Testis (tissue), 2 donors: ENCODE measurements at regions not wholly inside any gene's neighbourhood (a gene's known extent, or its start where the extent isn't known, plus 50 kb on each side); places are given as distances from the start of the nearest gene placed in this dataset.

Experiments
- CTCF ChIP-seq, 3 experiments: fragments of 450-650 bp in 2 of 3; fragments of 200-600 bp in 1 of 3; sonication (generic) in 1 of 3; IDR thresholded peaks; one replicate each; pipeline ENCODE4 v1.5.1; 2016 to 2019; ENCODE audit warnings: antibody characterized with exemption in 3 of 3, mild to moderate bottlenecking in 2 of 3, moderate library complexity in 1 of 3
- POLR2A ChIP-seq: fragments of 450-650 bp; IDR thresholded peaks from one replicate; pipeline ENCODE4 v1.6.1; 2017; ENCODE audit warnings: antibody characterized with exemption, mild to moderate bottlenecking, moderate library complexity

DNA sequence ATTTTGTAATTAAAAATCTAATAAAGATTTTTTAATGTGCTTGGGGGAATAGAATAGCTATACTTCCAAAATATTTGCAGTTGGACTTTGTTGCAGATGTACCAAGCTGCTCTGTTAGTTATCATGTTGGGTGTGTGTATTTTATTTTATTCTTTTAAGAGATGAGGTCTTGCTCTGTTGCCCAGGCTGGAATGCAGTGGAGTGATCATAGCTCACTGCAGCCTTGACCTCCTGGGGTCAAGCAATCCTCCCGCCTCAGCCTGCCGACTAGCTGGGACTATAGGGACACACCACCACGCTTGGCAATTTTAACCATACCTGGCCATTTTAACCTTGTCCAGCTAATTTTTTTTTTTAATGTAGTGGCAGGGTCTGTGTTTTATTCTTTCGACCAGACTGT is 54.7 kb upstream of the MAP1LC3B2 start:
- TF ChIP-seq CTCF (IDR thresholded peaks at IDR 0.05) (no peak), POLR2A (no peak)
